ENCODE measurements at regions not wholly inside any gene's neighbourhood (a gene's known extent, or its start where the extent isn't known, plus 50 kb on each side); places are given as distances from the start of the nearest gene placed in this dataset.

GRCh38 chr15:81645470-81645869 is 271.5 kb upstream of the TMC3 start:
- TF ChIP-seq CTCF (IDR thresholded peaks at IDR 0.05) (no peak), POLR2A (IDR thresholded peaks at IDR 0.05) (no peak)
